Activated CD4-positive, alpha-beta T cell treated with anti-CD3 and anti-CD28 coated beads, Interleukin-2, amount 10 ng/mL, durations not matched to agents 7 days and 5 days (primary cell): ENCODE measurements at regions not wholly inside any gene's neighbourhood (a gene's known extent, or its start where the extent isn't known, plus 50 kb on each side); places are given as distances from the start of the nearest gene placed in this dataset.
"Not testable (repeated sequence)": the region's sequence is repeated elsewhere in the genome, so short reads cannot be mapped to it uniquely, and the experiment has no call there.

ENCODE experiments used
- CTCF ChIA-PET: fragments of 350-600 bp; sonication (Branson Sonifier 250); formaldehyde crosslinking; loops from one replicate; lab custom pipeline; 2021; ENCODE audit warnings: antibody characterized with exemption; lab: Charles Lee
- POLR2A ChIA-PET: fragments of 350-600 bp; sonication (Branson Sonifier 250); formaldehyde crosslinking; loops from one replicate; lab custom pipeline; 2021; ENCODE audit warnings: antibody characterized with exemption; lab: Charles Lee
- DNase-seq: peaks from one replicate; pipeline ENCODE4 v3.0.0-alpha.2; 2020
- H3K27ac Mint-ChIP-seq: one replicate; pipeline ENCODE4 v1.8.0; 2021; ENCODE audit warnings: mild to moderate bottlenecking, moderate library complexity, mixed read lengths
- H3K27me3 Mint-ChIP-seq: one replicate; pipeline ENCODE4 v1.8.0; 2021; ENCODE audit warnings: mixed read lengths
- H3K36me3 Mint-ChIP-seq: one replicate; pipeline ENCODE4 v1.8.0; 2021; ENCODE audit warnings: low read depth, mixed read lengths
- H3K4me1 Mint-ChIP-seq: one replicate; pipeline ENCODE4 v1.8.0; 2021; ENCODE audit warnings: mixed read lengths
- H3K4me3 Mint-ChIP-seq: one replicate; pipeline ENCODE4 v1.8.0; 2021; ENCODE audit warnings: mild to moderate bottlenecking, moderate library complexity, mixed read lengths
- H3K9me3 Mint-ChIP-seq: one replicate; pipeline ENCODE4 v1.8.0; 2021; ENCODE audit warnings: mixed read lengths

DNA sequence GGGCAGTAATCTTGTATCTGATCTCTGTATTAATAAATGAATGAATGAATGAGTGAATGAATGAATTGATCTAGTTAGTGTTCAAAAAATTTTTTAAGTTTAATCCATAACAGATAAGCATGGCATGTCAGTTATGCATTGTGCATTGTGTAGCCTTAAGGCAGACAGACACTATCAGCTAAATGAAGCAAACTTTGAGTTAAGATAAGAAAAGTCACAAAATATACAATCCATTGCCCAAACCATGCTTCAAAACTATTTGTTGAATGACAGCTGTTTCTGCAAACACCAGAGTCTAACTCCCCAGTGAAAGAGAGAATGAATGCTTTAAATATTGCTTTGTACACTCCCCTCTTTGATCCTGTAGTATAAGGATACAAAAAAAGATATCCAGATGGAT lies 314.3 kb upstream of the ETAA1 start:
- Mint-ChIP-seq H3K4me3 (no peak overlapping the region), H3K4me1 (no peaks in the 10 kb centered on the region), H3K36me3 (no peaks in the 10 kb centered on the region), H3K27me3 (no peaks in the 10 kb centered on the region), H3K27ac (no peak overlapping the region), H3K9me3 (no peaks in the 10 kb centered on the region)
- no peak for DNase-seq
- POLR2A ChIA-PET: no interaction called here
- CTCF ChIA-PET: interaction anchor here (0.7 kb wide), 1 partner anchor 29 kb away, joined by 3 read pairs; no protein-coding TSS in a partner anchor

DNA sequence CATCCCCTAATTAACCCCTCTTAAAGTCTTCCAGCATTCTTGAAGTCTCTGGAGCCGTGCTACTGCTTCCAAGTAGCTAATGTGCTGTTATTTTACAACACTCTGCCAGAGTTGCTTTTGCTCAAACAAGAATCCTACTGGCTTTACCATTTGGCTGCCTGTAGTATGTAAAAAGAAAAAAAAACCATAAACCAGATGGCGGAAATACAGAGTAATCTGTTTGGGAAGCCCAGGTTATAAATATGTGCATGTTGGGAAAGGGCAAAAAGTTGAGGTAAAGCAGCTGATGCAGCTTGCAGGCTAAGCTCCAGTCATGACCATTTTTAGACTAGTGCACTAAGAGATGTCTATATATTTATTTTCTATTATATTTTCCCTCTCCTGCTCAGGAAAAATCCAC lies 313.2 kb upstream of the ETAA1 start:
- Mint-ChIP-seq H3K27me3 (no peaks in the 10 kb centered on the region), H3K4me1 (no peaks in the 10 kb centered on the region), H3K9me3 (no peaks in the 10 kb centered on the region), H3K4me3 (no peak overlapping the region), H3K36me3 (no peaks in the 10 kb centered on the region), H3K27ac (no peak overlapping the region)
- CTCF ChIA-PET: no interaction called here
- POLR2A ChIA-PET: no interaction called here
- DNase-seq: no peak

DNA sequence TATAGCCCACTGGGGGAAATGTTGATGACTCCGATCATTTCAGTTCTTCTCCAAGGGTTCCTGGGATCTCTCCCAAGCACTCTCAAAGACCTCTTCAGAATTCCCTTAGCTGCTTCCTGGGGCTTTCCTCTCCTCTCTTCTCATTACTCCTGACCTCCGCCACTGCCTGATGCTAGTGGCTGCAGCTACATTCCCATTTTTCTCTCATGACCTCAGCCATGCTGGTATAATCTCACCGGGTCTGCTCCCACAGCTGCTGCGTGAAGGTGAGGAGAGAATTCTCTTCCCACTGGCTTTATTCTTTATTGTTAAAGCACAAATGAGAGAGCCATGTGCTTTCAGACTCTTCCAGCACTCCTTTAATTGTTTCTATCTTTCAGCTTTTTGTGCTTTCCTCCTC lies 312.0 kb upstream of the ETAA1 start:
- POLR2A ChIA-PET: no interaction called here
- Mint-ChIP-seq H3K27ac (no peak overlapping the region), H3K4me3 (no peak overlapping the region), H3K27me3 (no peaks in the 10 kb centered on the region), H3K4me1 (no peaks in the 10 kb centered on the region), H3K9me3 (no peaks in the 10 kb centered on the region), H3K36me3 (no peaks in the 10 kb centered on the region)
- CTCF ChIA-PET: no interaction called here
- DNase-seq: no peak

DNA sequence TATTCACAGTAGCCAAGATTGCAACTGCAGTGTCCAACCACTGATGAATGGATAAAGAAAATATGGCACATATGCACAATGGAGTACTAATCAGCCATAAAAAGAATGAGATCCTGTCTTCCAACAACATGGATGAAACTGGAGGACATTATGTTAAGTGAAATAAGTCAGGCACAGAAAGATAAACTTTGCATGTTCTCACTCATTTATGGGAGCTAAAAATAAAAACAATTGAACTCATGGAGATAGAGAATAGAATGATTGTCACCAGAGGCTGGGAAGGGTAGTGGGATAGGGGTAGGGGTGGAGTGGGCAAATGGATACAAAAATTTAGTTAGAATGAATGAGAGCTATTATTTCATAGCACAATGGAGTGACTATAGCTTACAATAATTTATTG lies 305.5 kb upstream of the ETAA1 start:
- ChIA-PET POLR2A (no interaction called here), CTCF (interaction anchor here (0.5 to 0.6 kb wide), 2 partner anchors 36 to 887 kb away, joined by 3 read pairs; no protein-coding TSS in a partner anchor)
- no peaks in the 10 kb centered on the region for H3K4me1 Mint-ChIP-seq
- no peak overlapping the region for H3K27ac Mint-ChIP-seq
- H3K9me3 Mint-ChIP-seq: no peaks in the 10 kb centered on the region
- H3K36me3 Mint-ChIP-seq: no peaks in the 10 kb centered on the region
- H3K4me3 Mint-ChIP-seq: no peak overlapping the region
- no peak for DNase-seq
- no peaks in the 10 kb centered on the region for H3K27me3 Mint-ChIP-seq

DNA sequence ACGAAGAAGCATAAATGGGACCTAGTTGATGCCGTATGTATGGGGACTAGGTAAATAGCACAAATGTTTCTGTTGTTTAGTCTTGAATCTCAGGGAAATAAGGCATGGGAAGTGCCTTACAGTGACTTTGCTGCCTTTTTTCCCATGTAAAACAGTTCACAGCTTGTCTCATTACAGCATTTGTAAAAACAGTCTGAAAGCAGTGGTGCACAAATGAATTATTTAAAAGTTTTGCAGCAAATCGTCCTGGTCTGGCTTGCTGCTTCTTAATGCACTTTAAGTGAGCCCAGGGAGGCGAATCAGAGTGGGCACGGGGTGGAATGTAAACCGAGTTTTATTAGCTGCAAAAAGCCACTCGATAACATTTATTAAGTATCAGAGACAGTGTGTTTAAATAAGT lies 302.0 kb upstream of the ETAA1 start:
- DNase-seq: no peak
- H3K27ac Mint-ChIP-seq: no peak overlapping the region
- no peaks in the 10 kb centered on the region for H3K9me3 Mint-ChIP-seq
- H3K36me3 Mint-ChIP-seq: no peaks in the 10 kb centered on the region
- H3K4me1 Mint-ChIP-seq: no peaks in the 10 kb centered on the region
- ChIA-PET CTCF (no interaction called here), POLR2A (no interaction called here)
- no peaks in the 10 kb centered on the region for H3K27me3 Mint-ChIP-seq
- no peak overlapping the region for H3K4me3 Mint-ChIP-seq

DNA sequence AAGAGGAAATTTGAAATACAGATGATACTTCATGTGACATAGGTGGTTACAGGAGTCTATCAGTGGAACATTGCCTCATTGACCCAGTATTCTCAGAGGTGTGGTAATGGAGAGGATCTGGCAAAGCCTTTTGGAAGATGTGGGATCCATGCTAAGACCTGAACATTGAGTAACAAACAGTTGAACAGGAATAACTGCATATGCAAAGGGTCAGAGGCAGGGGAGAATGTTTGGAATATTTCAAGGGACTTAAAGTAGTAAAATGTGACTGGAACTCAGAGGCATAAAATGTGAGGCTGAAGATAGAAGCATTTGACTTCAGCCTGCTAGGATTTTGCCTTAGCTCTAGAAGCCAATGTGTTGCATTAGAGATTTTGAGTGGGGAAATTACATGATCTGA lies 300.2 kb upstream of the ETAA1 start:
- no peak overlapping the region for H3K4me3 Mint-ChIP-seq
- no peak overlapping the region for H3K27ac Mint-ChIP-seq
- no peak for DNase-seq
- ChIA-PET CTCF (no interaction called here), POLR2A (no interaction called here)
- no peaks in the 10 kb centered on the region for H3K27me3 Mint-ChIP-seq
- no peaks in the 10 kb centered on the region for H3K9me3 Mint-ChIP-seq
- no peaks in the 10 kb centered on the region for H3K4me1 Mint-ChIP-seq
- no peaks in the 10 kb centered on the region for H3K36me3 Mint-ChIP-seq

DNA sequence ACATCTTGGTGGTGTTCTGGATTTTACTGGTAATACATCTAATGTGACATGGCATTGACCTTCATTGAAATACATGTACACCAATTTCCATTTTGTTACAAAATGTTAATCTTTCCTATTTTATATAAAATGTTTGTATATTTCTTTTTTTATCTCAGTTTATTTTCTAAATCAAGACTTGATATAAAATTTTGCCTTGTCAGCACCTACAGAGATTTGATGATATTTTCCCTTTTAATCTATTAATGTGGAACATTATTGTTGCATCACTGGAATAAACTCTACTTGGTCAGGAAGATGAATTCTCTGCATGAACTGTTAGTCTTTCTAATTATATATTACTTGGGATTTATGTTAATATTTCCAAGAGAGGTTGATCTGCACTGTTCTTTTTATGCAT lies 294.0 kb upstream of the ETAA1 start:
- H3K9me3 Mint-ChIP-seq: peaks cover 2% of the 10 kb centered on the region
- no peaks in the 10 kb centered on the region for H3K4me1 Mint-ChIP-seq
- no peak overlapping the region for H3K4me3 Mint-ChIP-seq
- H3K27ac Mint-ChIP-seq: no peak overlapping the region
- no peak for DNase-seq
- ChIA-PET POLR2A (no interaction called here), CTCF (no interaction called here)
- H3K36me3 Mint-ChIP-seq: no peaks in the 10 kb centered on the region
- no peaks in the 10 kb centered on the region for H3K27me3 Mint-ChIP-seq

DNA sequence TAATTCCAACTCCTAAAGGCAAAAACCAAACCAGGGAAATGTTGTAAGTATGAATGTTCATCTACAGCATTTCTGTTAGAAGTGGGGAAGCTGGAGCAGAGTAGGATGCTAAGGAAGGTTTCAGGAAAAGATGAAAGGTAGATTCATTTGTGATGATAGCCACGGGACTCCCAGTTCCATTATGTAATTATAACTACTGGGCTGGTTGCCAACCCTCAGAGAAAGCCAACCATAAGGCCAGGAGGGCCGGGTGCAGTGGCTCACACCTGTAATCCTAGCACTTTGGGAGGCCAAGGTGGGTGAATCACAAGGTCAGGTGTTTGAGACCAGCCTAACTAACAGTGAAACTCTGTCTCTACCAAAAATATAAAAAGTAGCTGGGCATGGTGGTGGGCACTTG lies 288.9 kb upstream of the ETAA1 start:
- POLR2A ChIA-PET: no interaction called here
- CTCF ChIA-PET: no interaction called here
- DNase-seq: no peak
- Mint-ChIP-seq H3K36me3 (no peaks in the 10 kb centered on the region), H3K4me1 (no peaks in the 10 kb centered on the region), H3K27ac (no peak overlapping the region), H3K9me3 (peaks cover 2% of the 10 kb centered on the region), H3K4me3 (no peak overlapping the region), H3K27me3 (no peaks in the 10 kb centered on the region)

DNA sequence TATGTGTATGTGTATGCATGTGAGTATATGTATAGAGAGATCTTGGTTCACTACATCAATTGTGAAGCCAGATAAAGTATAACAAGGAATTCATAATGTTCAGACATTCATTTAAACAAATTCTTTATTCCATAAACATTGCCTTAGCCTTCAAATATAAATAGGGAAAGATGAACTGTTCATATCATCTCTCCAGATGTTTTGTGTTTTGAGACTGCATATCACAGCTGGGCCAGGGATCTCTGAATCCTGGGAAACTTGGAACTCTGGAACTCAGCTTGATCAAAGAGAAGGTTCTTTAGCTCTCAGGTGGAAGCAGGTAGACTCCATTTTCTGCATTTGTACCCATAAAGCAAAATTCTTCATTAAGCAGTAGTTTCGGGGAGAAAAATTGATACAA lies 272.6 kb upstream of the ETAA1 start:
- Mint-ChIP-seq H3K9me3 (peaks cover 3% of the 10 kb centered on the region), H3K27me3 (no peaks in the 10 kb centered on the region), H3K4me1 (no peaks in the 10 kb centered on the region), H3K36me3 (no peaks in the 10 kb centered on the region), H3K4me3 (no peak overlapping the region), H3K27ac (no peak overlapping the region)
- DNase-seq: no peak
- CTCF ChIA-PET: no interaction called here
- POLR2A ChIA-PET: no interaction called here

DNA sequence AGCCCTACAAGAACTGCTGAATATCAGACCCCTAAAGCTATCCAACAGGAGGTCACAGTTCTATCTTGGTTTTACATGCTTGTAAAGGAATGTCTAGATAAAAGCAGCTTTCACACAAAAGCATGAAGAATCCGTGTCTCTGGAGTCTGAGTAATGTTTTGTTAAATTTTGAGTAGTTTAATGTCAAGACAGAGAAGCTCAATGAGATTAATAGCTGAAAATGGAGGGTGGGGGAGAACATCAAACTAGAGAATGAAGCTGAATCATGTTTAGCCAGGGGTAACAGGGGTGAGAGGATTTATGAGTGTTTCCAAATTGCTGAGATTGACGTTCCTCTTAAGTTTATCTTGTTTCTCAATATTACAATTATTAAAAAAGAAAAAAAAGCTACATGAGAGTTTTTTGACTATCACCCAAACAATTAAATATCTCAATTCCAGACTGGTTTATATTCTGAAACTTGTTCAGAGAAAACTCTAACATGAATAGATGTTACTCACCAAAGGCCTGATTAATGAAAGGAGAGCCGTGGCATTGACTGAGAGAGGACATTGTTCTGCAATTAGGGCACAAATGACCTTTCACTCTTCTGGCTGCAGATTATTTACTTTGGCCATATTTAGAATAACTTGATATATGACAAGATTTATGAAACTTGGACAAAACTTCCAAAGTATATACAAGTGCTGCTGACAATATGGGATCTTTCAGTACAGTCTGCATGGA lies 266.4 kb upstream of the ETAA1 start:
- no peak overlapping the region for H3K4me3 Mint-ChIP-seq
- no peaks in the 10 kb centered on the region for H3K4me1 Mint-ChIP-seq

DNA sequence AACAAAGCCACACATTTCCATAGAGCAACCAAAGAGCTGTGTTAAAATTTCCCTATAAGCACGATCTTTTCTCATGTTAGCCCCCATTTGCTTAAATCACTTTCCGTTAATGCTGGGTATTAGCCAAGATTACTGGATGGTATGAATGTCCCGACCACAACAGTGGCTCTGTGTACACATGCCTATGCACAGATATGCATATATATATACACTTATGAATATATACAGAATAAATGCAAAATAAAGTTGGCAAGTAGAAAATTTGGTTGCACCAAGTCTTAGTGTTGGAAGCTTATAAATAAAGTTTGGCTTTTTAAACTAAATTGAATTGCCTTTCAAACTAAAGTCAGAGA lies 265.9 kb upstream of the ETAA1 start:
- POLR2A ChIA-PET: no interaction called here
- no peaks in the 10 kb centered on the region for H3K27me3 Mint-ChIP-seq

More for the DNA sequence above, 266.4 kb upstream of the ETAA1 start:
- no peaks in the 10 kb centered on the region for H3K36me3 Mint-ChIP-seq
- DNase-seq: no peak
- H3K27me3 Mint-ChIP-seq: no peaks in the 10 kb centered on the region
- no peak overlapping the region for H3K27ac Mint-ChIP-seq
- H3K9me3 Mint-ChIP-seq: peaks cover 5% of the 10 kb centered on the region
- POLR2A ChIA-PET: no interaction called here
- CTCF ChIA-PET: no interaction called here

DNA sequence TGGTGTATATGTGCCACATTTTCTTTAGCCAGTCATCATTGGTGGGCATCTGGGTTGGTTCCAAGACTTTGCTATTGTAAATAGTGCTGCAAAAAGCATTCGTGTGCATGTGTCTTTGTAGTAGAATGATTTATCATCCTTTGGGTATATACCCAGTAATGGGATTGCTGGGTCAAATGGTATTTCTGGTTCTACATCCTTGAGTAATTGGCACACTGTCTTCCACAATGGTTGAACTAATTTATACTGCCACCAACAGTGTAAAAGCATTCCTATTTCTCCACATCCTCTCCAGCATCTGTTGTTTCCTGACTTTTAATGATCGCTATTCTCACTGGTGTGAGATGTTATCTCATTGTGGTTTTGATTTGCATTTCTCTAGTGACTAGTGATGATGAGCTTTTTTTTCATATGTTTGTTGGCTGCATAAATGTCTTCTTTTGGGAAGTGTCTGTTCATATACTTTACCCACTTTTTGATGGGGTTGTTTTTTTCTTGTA lies 264.6 kb upstream of the ETAA1 start:
- H3K9me3 Mint-ChIP-seq, DNase-seq, CTCF ChIA-PET, H3K4me1 Mint-ChIP-seq, H3K4me3 Mint-ChIP-seq, H3K27ac Mint-ChIP-seq, H3K27me3 Mint-ChIP-seq, H3K36me3 Mint-ChIP-seq, POLR2A ChIA-PET: not testable (repeated sequence)

More for the DNA sequence above, 265.9 kb upstream of the ETAA1 start:
- H3K4me1 Mint-ChIP-seq: no peaks in the 10 kb centered on the region
- no peak overlapping the region for H3K27ac Mint-ChIP-seq
- no peak overlapping the region for H3K4me3 Mint-ChIP-seq
- CTCF ChIA-PET: no interaction called here
- no peak for DNase-seq
- H3K9me3 Mint-ChIP-seq: peaks cover 5% of the 10 kb centered on the region
- H3K36me3 Mint-ChIP-seq: no peaks in the 10 kb centered on the region

DNA sequence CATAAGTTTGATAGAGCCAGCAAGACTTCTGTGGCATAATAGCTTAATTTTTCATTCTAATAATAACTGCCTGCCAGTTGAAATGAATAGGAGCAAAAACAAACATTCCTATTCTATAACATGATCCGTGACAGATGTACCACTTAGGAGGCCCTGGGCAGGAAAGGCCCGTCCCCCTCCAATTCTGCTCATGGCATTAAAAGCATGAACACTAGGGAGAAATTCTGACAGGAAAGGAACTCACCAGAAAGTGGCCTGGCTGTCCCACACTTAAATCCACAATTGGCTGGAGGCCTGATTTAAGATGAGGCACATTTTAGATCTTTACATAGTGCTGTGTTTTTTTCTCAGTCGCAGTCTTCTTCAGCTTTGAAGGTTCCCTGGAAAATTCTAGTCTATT lies 261.9 kb upstream of the ETAA1 start:
- ChIA-PET CTCF (no interaction called here), POLR2A (no interaction called here)
- DNase-seq: no peak
- H3K27ac Mint-ChIP-seq: no peak overlapping the region
- no peaks in the 10 kb centered on the region for H3K4me1 Mint-ChIP-seq
- H3K4me3 Mint-ChIP-seq: no peak overlapping the region
- H3K9me3 Mint-ChIP-seq: peaks cover 5% of the 10 kb centered on the region
- H3K27me3 Mint-ChIP-seq: no peaks in the 10 kb centered on the region
- no peaks in the 10 kb centered on the region for H3K36me3 Mint-ChIP-seq

DNA sequence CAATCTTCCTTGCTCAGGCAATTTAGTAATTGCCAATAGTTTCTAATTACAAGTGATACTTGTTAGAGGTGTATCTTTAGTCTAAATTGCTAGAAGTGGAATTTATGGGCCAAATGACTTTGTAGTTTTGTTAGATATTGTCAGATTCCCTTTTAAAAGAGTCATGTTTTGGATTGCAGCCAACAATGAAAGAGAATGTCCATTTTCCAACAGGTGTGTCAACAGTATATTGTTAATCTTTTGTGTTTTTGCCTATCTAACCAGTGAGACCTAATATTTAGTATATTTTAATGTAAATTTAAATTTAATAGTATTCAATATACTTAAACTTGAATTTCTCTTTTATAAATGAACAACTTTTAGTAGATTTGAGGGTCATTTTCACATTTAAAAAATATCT lies 259.4 kb upstream of the ETAA1 start:
- Mint-ChIP-seq H3K4me3 (no peak overlapping the region), H3K9me3 (peaks cover 3% of the 10 kb centered on the region), H3K4me1 (no peaks in the 10 kb centered on the region), H3K27me3 (no peaks in the 10 kb centered on the region), H3K27ac (no peak overlapping the region), H3K36me3 (no peaks in the 10 kb centered on the region)
- ChIA-PET CTCF (no interaction called here), POLR2A (no interaction called here)
- DNase-seq: no peak
